Mucosa of descending colon (tissue), 3 donors: ENCODE measurements at regions not wholly inside any gene's neighbourhood (a gene's known extent, or its start where the extent isn't known, plus 50 kb on each side); places are given as distances from the start of the nearest gene placed in this dataset.

Experiments
- ATAC-seq: fragments of 200-7000 bp; cut with Tn5 transposase; one replicate; pipeline ENCODE4 v1.9.1; 2020; ENCODE audit warnings: mild to moderate bottlenecking, moderate library complexity
- DNase-seq, 3 donors: peaks; one replicate each; pipeline ENCODE4 v3.0.0-alpha.2; 2020
- H3K36me3 ChIP-seq: fragments of 200-600 bp; one replicate; pipeline ENCODE4 v1.8.0; 2021; ENCODE audit warnings: low read depth, mild to moderate bottlenecking
- H3K4me1 ChIP-seq: fragments of 200-600 bp; one replicate; pipeline ENCODE4 v1.8.0; 2021; ENCODE audit warnings: low read depth, mild to moderate bottlenecking
- H3K4me3 ChIP-seq: fragments of 200-600 bp; one replicate; pipeline ENCODE4 v1.8.0; 2021; ENCODE audit warnings: mild to moderate bottlenecking
- H3K9me3 ChIP-seq: fragments of 200-600 bp; one replicate; pipeline ENCODE4 v1.8.0; 2021; ENCODE audit warnings: mild to moderate bottlenecking
- CTCF ChIP-seq: fragments of 200-600 bp; IDR thresholded peaks from one replicate; pipeline ENCODE4 v1.8.0; 2022; ENCODE audit warnings: antibody characterized with exemption, mild to moderate bottlenecking
- intact Hi-C, 2 donors: fragments of 100-400 bp; cut with DNase I in 1 of 2; cut with micrococcal nuclease in 1 of 2; formaldehyde crosslinking; loops; one replicate each; pipeline versions ENCODE4 v1.11.0 to v1.11.1; 2022; cut with DNase I, micrococcal nuclease
- donor health status: DM: no; HTN: no; CAD: no; lungs with moderate emphysema.
- donor health status: DM: no; HTN: no; CAD: no.
- donor health status: DM: no; HTN: yes; CAD: no.

GRCh38 chr7:17474724-17475344 is 176.4 kb downstream of the AHR start:
- Histone ChIP-seq H3K4me3 (no peak overlapping the region), H3K36me3 (no peaks in the 10 kb centered on the region), H3K9me3 (no peaks in the 10 kb centered on the region), H3K4me1 (no peaks in the 10 kb centered on the region)
- ATAC-seq (no peak), DNase-seq (no peak)
- no peak for TF ChIP-seq CTCF
- intact Hi-C loops = no loop called here

GRCh38 chr7:17477182-17477581 is 178.7 kb downstream of the AHR start:
- intact Hi-C loops = no loop called here
- Histone ChIP-seq H3K36me3 (no peaks in the 10 kb centered on the region), H3K9me3 (no peaks in the 10 kb centered on the region), H3K4me1 (no peaks in the 10 kb centered on the region), H3K4me3 (no peak overlapping the region)
- ATAC-seq = no peak
- DNase-seq = no peak
- TF ChIP-seq CTCF = no peak

DNA sequence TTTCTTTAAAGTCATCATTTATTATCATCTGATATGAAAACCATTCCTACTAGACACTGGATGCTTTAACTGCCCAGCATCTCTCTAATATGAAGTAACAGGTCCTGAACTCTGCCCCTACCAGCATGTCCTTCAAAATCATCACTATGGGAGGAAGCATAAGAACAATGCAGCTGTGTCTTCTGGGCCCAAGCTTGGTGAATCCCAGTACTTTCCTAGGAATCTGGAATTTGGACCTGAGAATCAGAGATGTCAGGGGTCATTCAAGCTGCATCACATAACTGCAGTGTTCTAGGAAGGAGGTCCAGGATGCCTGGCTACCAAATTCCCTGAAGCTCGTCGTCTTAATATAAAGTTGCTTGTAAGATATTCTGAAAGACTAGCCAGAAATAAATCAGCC is 182.7 kb downstream of the AHR start:
- Histone ChIP-seq H3K36me3 (no peaks in the 10 kb centered on the region), H3K4me1 (no peaks in the 10 kb centered on the region), H3K4me3 (no peak overlapping the region), H3K9me3 (no peaks in the 10 kb centered on the region)
- intact Hi-C loops = no loop called here
- ATAC-seq (no peak), DNase-seq (no peak)
- no peak for TF ChIP-seq CTCF

- H3K9me3 ChIP-seq = no peaks in the 10 kb centered on the region
- no peaks in the 10 kb centered on the region for H3K4me1 ChIP-seq
- H3K36me3 ChIP-seq = no peaks in the 10 kb centered on the region
- no peak for TF ChIP-seq CTCF
- DNase-seq (no peak), ATAC-seq (no peak)
- intact Hi-C loops = no loop called here
- H3K4me3 ChIP-seq = no peak overlapping the region
Measured at GRCh38 chr7:17485368-17485767, 186.9 kb downstream of the AHR start.

DNA sequence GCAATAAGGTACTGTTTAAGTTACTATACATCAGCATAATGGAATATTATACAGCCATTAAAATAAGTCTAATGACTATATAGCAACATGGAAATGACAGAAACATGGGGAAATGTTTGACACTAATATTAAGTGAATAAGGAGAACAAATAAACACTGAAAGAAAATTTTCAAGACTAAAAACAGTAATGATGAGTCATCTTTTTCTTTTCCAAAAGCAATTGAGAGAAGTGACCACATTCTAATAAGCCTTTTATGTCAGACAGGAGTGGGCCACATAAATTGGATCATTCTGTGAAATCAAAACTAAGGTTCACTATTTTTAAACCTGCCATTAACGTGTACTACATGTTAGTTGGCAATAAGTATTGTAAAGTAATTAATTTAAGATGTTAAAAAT is 187.5 kb downstream of the AHR start:
- no peaks in the 10 kb centered on the region for H3K4me1 ChIP-seq
- no peaks in the 10 kb centered on the region for H3K9me3 ChIP-seq
- H3K4me3 ChIP-seq = no peak overlapping the region
- TF ChIP-seq CTCF = no peak
- DNase-seq = no peak
- no peak for ATAC-seq
- H3K36me3 ChIP-seq = no peaks in the 10 kb centered on the region
- intact Hi-C loops = no loop called here

GRCh38 chr7:17486835-17487234 is 188.4 kb downstream of the AHR start:
- Histone ChIP-seq H3K36me3 (no peaks in the 10 kb centered on the region), H3K4me1 (no peaks in the 10 kb centered on the region), H3K4me3 (no peak overlapping the region), H3K9me3 (no peaks in the 10 kb centered on the region)
- ATAC-seq (no peak), DNase-seq (no peak)
- TF ChIP-seq CTCF = no peak
- intact Hi-C loops = no loop called here
